ENCODE measurements at regions not wholly inside any gene's neighbourhood (a gene's known extent, or its start where the extent isn't known, plus 50 kb on each side); places are given as distances from the start of the nearest gene placed in this dataset.

DNA sequence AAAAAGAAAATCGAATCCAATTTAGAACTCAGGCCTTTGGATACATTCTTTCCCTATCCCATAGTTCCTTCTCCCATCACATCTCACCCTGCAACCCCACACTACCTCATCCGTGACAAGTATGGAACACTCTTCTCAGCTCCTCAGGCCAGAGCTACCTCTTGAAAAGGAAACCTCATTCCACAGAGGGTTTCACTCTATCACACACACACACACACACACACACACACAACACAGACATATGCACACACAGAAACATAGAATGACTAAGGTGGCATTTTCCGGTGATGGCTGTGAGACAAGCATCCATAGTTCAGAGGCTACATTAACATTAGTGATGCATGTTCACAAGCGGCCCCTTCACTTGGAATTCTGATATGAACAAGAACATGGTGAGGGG is 122.0 kb upstream of the HES1 start:
- TF ChIP-seq, protein P1, sequence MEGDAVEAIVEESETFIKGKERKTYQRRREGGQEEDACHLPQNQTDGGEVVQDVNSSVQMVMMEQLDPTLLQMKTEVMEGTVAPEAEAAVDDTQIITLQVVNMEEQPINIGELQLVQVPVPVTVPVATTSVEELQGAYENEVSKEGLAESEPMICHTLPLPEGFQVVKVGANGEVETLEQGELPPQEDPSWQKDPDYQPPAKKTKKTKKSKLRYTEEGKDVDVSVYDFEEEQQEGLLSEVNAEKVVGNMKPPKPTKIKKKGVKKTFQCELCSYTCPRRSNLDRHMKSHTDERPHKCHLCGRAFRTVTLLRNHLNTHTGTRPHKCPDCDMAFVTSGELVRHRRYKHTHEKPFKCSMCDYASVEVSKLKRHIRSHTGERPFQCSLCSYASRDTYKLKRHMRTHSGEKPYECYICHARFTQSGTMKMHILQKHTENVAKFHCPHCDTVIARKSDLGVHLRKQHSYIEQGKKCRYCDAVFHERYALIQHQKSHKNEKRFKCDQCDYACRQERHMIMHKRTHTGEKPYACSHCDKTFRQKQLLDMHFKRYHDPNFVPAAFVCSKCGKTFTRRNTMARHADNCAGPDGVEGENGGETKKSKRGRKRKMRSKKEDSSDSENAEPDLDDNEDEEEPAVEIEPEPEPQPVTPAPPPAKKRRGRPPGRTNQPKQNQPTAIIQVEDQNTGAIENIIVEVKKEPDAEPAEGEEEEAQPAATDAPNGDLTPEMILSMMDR (IDR thresholded peaks at IDR 0.05): no peak
- TF ChIP-seq POLR2A (IDR thresholded peaks at IDR 0.05; ENCODE audit: low read depth): no peak
